NT2/D1 (cell line): ENCODE measurements at regions not wholly inside any gene's neighbourhood (a gene's known extent, or its start where the extent isn't known, plus 50 kb on each side); places are given as distances from the start of the nearest gene placed in this dataset.
A peak's percentile ranks its signal among the peaks of the same experiment; 100 is the strongest.
"Not testable (repeated sequence)": the region's sequence is repeated elsewhere in the genome, so short reads cannot be mapped to it uniquely, and the experiment has no call there.

Experiments
- DNase-seq: peaks from one replicate; pipeline ENCODE4 v3.0.0-alpha.2; 2011; ENCODE audit warnings: low read depth, low spot score
- H3K27me3 ChIP-seq: 2 replicates; pipeline ENCODE4 v1.6.0; 2011; ENCODE audit warnings: mild to moderate bottlenecking; ENCODE audit not compliant: insufficient read length, insufficient read depth
- H3K36me3 ChIP-seq: 2 replicates; pipeline ENCODE4 v1.6.1; 2011; ENCODE audit warnings: mild to moderate bottlenecking, low read length, mixed read lengths; ENCODE audit not compliant: insufficient read depth, insufficient read length
- H3K4me1 ChIP-seq: 2 replicates; pipeline ENCODE4 v1.5.1; 2011; ENCODE audit not compliant: insufficient read depth, insufficient read length
- H3K4me3 ChIP-seq: 2 replicates; pipeline ENCODE4 v1.5.1; 2011; ENCODE audit warnings: low read depth; ENCODE audit not compliant: insufficient read length
- H3K9ac ChIP-seq: 2 replicates; pipeline ENCODE4 v1.6.0; 2011; ENCODE audit warnings: low read depth; ENCODE audit not compliant: insufficient read length
- H3K9me3 ChIP-seq: 2 replicates; pipeline ENCODE4 v1.5.1; 2011; ENCODE audit warnings: mild to moderate bottlenecking, low read length; ENCODE audit not compliant: insufficient read depth
- SUZ12 ChIP-seq: IDR thresholded peaks from 2 replicates; pipeline ENCODE4 v1.6.1; 2011; ENCODE audit not compliant: insufficient read length, insufficient read depth; ENCODE audit errors: extremely low read depth
- YY1 ChIP-seq: IDR thresholded peaks from 2 replicates; pipeline ENCODE4 v1.6.1; 2011; ENCODE audit not compliant: insufficient read length, insufficient read depth
- ZNF274 ChIP-seq: IDR thresholded peaks from 2 replicates; pipeline ENCODE4 v1.6.1; 2011; ENCODE audit warnings: mild to moderate bottlenecking, low read depth, low read length

DNA sequence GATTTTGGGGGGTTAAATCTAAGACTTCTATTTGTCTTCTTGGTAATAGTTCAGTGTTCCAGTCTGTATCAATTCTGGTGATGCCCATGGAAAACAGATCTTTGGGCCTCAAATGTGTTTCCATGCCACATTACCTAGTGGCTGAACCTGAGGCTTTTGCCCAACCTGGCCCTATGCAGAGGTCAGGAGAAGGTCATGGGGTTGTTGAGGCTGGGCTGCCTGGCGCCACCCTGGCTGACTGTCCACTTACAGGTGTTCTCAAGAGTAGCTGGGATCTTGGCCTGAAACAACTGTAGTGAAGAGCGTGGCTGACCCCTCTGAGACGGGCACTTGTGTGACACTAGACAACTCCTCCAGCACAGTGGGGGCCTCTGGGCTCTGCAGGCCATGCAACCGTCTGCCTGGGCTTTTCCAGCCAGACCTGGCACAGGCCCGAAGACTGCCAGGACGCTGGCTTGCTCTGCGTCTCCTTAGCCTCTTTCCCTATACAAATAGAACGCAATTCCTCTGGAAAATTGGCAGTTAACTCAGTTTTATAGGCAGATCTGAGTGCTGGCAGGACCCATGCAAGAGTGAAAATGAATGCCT lies 127.8 kb downstream of the TRIM43 start:
- no peak overlapping the region for H3K9ac ChIP-seq
- no peaks in the 10 kb centered on the region for H3K4me1 ChIP-seq
- DNase-seq = no peak
- no peaks in the 10 kb centered on the region for H3K36me3 ChIP-seq
- H3K4me3 ChIP-seq = no peak overlapping the region
- no peaks in the 10 kb centered on the region for H3K9me3 ChIP-seq
- TF ChIP-seq YY1 (no peak), ZNF274 (no peak), SUZ12 (no peak)
- H3K27me3 ChIP-seq = no peaks in the 10 kb centered on the region

DNA sequence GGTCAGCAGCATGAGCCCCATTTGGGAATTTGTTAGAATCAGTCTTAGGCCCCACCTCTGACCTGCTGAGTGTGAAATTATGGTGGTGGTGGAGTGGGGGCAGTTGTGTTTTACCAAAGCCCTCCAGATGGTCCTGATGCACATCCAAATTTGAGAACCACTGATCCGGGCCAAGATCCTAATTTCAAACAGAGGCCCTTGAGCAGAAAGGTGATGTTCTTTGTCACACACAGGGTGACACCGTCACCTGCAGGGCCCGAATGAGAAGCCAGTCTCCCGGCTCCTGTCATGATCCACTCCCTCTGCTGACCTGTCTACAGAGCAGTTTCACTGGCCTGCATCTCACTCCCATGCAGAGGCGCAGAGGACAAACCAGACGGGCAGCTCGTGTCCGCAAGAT lies 129.9 kb downstream of the TRIM43 start:
- Histone ChIP-seq H3K9ac (no peak overlapping the region), H3K4me3 (no peak overlapping the region), H3K4me1 (no peaks in the 10 kb centered on the region), H3K27me3 (no peaks in the 10 kb centered on the region), H3K9me3 (no peaks in the 10 kb centered on the region), H3K36me3 (no peaks in the 10 kb centered on the region)
- TF ChIP-seq YY1 = no peak
- TF ChIP-seq ZNF274 = no peak
- TF ChIP-seq SUZ12 = no peak
- DNase-seq = no peak

DNA sequence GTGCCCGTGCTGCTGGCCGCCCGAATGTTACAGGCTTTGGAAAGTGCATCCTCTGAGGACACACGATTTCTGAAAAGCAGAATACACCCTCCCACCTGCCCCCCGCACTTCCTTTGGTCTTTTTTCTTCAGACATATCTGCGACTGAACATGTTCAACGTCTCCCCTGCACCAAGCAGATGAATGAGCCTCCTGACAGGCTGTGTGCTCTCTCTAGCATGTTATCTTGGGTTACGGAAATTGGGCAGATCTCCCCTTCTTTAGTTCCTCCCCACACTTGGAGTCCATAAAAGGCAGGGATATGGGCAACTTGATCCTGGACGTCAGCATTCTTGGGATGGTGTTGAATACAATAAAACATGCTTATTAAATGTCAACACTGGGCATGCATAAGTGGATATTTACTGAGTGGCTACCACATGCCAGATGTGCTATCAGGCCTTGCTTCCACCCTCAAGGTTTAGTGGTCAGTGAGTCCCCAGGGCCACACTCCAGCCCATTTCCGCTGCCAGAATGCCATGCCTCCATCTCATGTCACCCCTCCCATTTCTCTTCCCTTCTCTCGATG lies 130.4 kb downstream of the TRIM43 start:
- Histone ChIP-seq H3K36me3 (no peaks in the 10 kb centered on the region), H3K4me3 (no peak overlapping the region), H3K4me1 (no peaks in the 10 kb centered on the region), H3K27me3 (no peaks in the 10 kb centered on the region), H3K9me3 (no peaks in the 10 kb centered on the region), H3K9ac (no peak overlapping the region)
- no peak for DNase-seq
- TF ChIP-seq SUZ12 = no peak
- no peak for TF ChIP-seq ZNF274
- no peak for TF ChIP-seq YY1

DNA sequence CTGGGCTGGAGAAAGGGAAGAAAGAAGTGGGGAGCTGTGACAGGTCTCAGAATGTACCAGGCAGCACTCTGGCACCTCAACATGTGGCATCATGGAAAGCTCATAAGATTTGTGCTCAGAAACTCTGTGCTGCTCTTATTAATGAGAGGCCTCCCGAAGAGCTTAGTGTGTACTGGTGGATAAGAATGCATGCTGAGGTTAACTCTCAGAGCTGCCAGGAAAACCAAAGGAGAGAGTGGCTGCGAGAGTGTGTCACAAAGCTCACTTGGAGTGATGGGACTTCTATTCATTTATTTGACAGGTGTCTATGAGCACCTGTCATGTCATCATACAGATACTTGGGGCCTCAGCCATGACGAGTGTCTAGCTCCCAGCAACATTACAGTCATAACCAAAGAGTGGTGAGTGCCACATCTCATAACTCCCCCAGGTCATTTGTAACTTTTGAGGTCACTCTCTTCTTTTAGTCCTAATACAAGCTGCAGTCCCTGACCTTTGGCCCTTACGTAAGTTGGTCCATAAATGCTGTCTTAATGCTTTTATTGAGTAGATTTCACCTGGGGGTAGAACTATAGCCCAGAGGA lies 131.9 kb downstream of the TRIM43 start:
- DNase-seq, H3K4me3 ChIP-seq, H3K9me3 ChIP-seq, H3K9ac ChIP-seq, H3K4me1 ChIP-seq, H3K36me3 ChIP-seq, H3K27me3 ChIP-seq: not testable (repeated sequence)

DNA sequence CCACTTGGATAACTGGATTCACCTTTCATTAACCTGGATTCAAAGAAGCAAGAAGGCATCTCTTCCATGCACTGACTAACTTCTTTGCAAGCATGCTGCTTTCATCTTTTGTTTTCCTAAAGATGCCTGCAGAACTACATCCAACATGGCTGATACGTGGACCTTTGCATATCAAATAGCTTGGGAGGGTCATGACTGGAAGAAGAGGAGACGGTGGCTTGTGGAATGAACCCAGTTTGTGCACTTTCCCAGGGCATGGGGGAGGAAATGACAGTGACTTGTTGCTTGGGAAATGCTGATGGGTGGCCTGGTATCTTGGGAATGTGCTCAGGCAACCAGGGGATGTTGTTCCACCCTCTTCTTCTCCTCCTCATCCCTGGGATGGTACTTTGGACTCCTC lies 133.4 kb downstream of the TRIM43 start:
- H3K36me3 ChIP-seq, H3K4me1 ChIP-seq, H3K9ac ChIP-seq, H3K27me3 ChIP-seq, DNase-seq, H3K9me3 ChIP-seq, H3K4me3 ChIP-seq: not testable (repeated sequence)

DNA sequence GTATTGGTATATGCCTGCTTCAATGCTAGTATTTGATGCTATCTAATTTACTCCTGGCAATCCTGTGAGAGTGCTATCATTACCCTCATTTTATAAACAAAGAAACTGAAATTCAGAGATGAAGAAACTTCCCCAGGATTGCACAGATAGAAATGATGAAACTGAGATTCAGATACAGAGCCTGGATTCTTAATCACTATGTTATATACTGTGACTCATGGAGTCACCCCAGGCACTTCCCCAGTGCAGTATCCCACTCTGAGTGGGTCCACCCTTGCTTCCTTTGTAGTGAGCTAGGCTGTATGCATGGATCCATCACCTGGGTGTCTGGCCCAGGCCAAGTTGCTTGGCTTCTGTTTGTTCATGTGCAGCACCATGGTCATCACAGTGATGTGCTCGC lies 133.9 kb downstream of the TRIM43 start:
- not testable (repeated sequence) for H3K4me3 ChIP-seq, H3K9me3 ChIP-seq, H3K4me1 ChIP-seq, DNase-seq, H3K9ac ChIP-seq, H3K27me3 ChIP-seq, H3K36me3 ChIP-seq

DNA sequence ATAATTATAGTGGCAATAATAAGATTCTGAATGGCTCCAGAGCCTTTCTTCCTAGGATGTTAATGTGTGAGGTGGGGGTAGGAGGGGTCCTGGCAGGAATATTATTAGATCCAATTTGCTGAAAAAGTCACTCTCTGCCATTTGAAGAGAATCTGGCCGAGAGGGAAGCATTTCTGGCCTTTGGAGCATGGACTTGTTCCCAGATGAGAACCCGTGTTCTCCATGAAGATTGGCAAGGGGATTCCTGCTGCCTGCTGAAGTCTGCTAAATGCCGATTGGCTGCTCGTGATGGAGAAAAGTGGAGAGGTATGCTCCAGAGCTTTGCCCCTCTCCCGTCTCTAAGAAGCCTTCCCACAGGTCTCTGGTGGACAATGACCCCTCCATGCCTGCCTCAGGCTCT lies 135.6 kb downstream of the TRIM43 start:
- not testable (repeated sequence) for H3K36me3 ChIP-seq, H3K9me3 ChIP-seq, H3K4me1 ChIP-seq, H3K9ac ChIP-seq, H3K27me3 ChIP-seq, DNase-seq, H3K4me3 ChIP-seq

DNA sequence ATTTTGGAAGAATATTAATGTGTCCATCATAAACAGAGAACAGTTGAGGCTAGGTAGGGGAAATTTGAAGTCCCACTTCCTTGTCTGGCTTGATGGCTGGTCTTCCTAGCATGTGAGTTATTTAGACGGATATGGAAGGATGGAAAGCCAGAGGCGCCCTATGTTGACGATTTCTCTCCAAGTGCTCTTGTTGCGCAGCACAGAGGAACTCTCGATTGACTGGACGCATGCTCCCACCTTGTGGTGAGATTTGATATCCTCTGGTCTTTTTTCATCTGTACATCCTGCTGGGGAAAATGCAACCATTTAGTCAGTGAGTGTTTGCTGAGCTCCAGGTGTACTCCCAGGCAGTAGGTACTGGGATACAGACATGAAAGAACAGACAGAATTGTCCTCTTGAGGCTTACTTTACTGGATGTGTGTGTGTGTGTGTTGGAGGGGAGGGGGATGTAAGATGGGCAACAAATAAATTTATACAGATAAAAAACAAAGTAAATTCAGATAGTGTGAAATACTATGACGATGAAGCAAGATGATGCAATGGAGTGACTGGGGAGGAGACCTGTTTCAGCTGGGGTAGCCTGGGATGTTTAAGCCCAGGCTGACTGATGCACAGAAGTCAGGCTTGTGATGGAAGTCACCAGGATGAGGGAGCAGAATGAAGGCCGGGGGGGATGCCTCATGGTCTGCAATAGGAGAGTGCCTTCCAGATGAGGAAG lies 137.2 kb downstream of the TRIM43 start:
- Histone ChIP-seq H3K27me3 (no peaks in the 10 kb centered on the region), H3K36me3 (no peaks in the 10 kb centered on the region), H3K4me3 (no peak overlapping the region), H3K4me1 (no peaks in the 10 kb centered on the region), H3K9me3 (no peaks in the 10 kb centered on the region; the same call in 1 of the 2 replicates), H3K9ac (no peak overlapping the region)
- DNase-seq = peak; percentile 33
- no peak for TF ChIP-seq SUZ12
- TF ChIP-seq ZNF274 = no peak
